Left lung (tissue), 4 donors: ENCODE measurements at regions not wholly inside any gene's neighbourhood (a gene's known extent, or its start where the extent isn't known, plus 50 kb on each side); places are given as distances from the start of the nearest gene placed in this dataset.
A peak's percentile ranks its signal among the peaks of the same experiment; 100 is the strongest.

Source experiments
- ATAC-seq: fragments of 200-7000 bp; cut with Tn5 transposase; one replicate; pipeline ENCODE4 v1.9.1; 2020; ENCODE audit warnings: moderate library complexity
- DNase-seq, 4 donors: peaks; one replicate each; pipeline ENCODE4 v3.0.0-alpha.2; 2013 to 2020
- H3K27ac ChIP-seq, 2 donors: fragments of 200-600 bp; sonication (generic) in 1 of 2; one replicate each; pipeline versions ENCODE4 v1.5.0 to v1.8.0; 2020 to 2021
- H3K27me3 ChIP-seq, 2 donors: fragments of 200-600 bp; sonication (generic) in 1 of 2; one replicate each; pipeline versions ENCODE4 v1.5.0 to v1.8.0; 2020 to 2021
- H3K36me3 ChIP-seq, 2 donors: fragments of 200-600 bp; sonication (generic) in 1 of 2; one replicate each; pipeline versions ENCODE4 v1.5.0 to v1.8.0; 2020 to 2021
- H3K4me1 ChIP-seq, 2 donors: fragments of 200-600 bp; one replicate each; pipeline ENCODE4 v1.8.0; 2021
- H3K4me3 ChIP-seq, 2 donors: fragments of 200-600 bp; sonication (generic) in 1 of 2; one replicate each; pipeline versions ENCODE4 v1.5.0 to v1.8.0; 2020 to 2021; ENCODE audit warnings: mild to moderate bottlenecking in 1 of 2
- H3K9me3 ChIP-seq, 2 donors: fragments of 200-600 bp; sonication (generic) in 1 of 2; one replicate each; pipeline versions ENCODE4 v1.5.0 to v1.8.0; 2020 to 2021
- intact Hi-C, 2 donors: fragments of 100-400 bp; cut with DNase I; formaldehyde crosslinking; loops; one replicate each; pipeline versions ENCODE4 v1.11.2 to v1.14.2; 2022
- TF ChIP-seq, protein P1 (sequence below), 2 donors: fragments of 200-600 bp; sonication (generic) in 1 of 2; IDR thresholded peaks; one replicate each; pipeline versions ENCODE4 v1.5.0 to v1.8.0; 2021; ENCODE audit warnings: antibody characterized with exemption in 2 of 2
- donor health status: DM: no; HTN: yes; CAD: no.
- donor health status: DM: no; HTN: no; CAD: no.

DNA sequence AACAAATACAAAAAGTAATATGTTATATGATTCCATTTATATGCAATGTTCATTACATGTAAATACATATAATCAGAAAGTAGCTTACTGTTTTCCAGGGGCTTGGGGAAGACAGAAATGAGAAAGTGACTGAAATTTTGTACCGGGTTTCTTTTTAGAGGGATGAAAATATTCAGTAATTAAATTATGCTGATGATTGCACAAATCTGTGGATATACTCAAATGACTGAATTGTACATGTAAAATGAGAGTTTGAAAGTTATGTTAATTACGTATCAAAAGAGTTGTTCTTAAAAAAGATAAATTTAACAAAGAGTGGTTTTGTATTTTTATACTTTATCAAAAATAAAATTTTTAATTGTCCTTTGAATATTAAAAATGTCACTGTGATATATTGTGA is 856.3 kb downstream of the DSC3 start:
- Histone ChIP-seq H3K9me3 (peaks cover 0 to 13% of the 10 kb centered on the region in 2 donors), H3K4me1 (no peaks in the 10 kb centered on the region), H3K36me3 (no peaks in the 10 kb centered on the region), H3K27ac (no peak overlapping the region), H3K4me3 (no peak overlapping the region), H3K27me3 (no peaks in the 10 kb centered on the region)
- ATAC-seq (no peak), DNase-seq (no peak)
- TF ChIP-seq, protein P1, sequence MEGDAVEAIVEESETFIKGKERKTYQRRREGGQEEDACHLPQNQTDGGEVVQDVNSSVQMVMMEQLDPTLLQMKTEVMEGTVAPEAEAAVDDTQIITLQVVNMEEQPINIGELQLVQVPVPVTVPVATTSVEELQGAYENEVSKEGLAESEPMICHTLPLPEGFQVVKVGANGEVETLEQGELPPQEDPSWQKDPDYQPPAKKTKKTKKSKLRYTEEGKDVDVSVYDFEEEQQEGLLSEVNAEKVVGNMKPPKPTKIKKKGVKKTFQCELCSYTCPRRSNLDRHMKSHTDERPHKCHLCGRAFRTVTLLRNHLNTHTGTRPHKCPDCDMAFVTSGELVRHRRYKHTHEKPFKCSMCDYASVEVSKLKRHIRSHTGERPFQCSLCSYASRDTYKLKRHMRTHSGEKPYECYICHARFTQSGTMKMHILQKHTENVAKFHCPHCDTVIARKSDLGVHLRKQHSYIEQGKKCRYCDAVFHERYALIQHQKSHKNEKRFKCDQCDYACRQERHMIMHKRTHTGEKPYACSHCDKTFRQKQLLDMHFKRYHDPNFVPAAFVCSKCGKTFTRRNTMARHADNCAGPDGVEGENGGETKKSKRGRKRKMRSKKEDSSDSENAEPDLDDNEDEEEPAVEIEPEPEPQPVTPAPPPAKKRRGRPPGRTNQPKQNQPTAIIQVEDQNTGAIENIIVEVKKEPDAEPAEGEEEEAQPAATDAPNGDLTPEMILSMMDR (IDR thresholded peaks at IDR 0.05), result no peak
- intact Hi-C loops, result no loop called here

DNA sequence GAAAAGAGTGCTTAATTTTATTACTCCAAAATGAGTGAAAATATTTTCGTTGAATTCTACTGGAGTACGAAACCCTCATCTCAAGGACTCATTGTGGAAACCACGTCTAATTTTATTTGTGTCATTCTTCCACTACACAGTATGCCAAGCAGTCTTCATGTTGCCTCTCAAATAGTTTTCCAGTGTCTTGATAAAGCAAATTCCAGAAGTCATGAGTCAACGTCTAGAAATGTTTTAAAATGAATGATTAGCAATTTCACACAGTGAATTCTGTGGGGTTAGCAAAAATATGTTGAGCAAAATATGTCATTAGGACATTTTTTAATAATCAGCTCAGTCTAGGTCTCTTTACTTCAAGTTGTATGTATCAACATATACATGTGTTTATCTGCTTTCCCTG is 865.5 kb downstream of the DSC3 start:
- Histone ChIP-seq H3K27me3 (no peaks in the 10 kb centered on the region), H3K9me3 (peaks cover 0 to 17% of the 10 kb centered on the region in 2 donors), H3K4me1 (no peaks in the 10 kb centered on the region), H3K4me3 (no peak overlapping the region), H3K27ac (no peak overlapping the region), H3K36me3 (no peaks in the 10 kb centered on the region)
- DNase-seq, result no peak
- TF ChIP-seq, protein P1 (IDR thresholded peaks at IDR 0.05), result no peak
- no peak for ATAC-seq
- intact Hi-C loops, result no loop called here

DNA sequence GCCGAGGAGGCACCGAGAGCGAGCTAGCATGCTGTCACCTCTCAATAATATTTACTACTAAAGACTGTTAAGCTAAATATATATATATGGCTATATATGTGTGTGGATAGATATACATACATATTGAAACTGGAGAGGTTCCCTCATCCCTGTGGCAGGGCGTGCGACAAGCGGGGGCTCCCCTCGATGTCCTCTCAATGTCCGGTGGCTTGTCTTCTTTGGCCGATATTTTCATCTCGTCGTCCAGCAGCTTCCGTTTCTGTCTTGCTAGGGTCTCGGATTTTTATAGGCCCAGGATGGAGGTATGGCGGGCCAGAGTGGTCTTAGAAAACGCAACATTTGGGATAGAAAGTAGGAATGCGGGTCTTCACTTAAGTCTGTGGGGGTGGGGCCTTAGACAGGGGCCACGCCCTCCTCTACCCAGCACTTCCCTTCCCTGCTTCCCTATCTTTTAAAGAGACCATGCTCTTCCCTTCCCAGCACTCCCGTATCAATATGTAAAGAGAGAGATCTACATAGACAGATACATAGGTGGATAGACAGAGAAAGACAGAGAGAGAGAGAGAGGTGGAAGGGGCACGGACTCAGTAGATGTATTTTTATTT is 866.8 kb downstream of the DSC3 start:
- DNase-seq (no peak), ATAC-seq (no peak)
- no peaks in the 10 kb centered on the region for H3K27me3 ChIP-seq
- H3K36me3 ChIP-seq, result no peaks in the 10 kb centered on the region
- H3K4me1 ChIP-seq, result no peaks in the 10 kb centered on the region
- TF ChIP-seq, protein P1 (IDR thresholded peaks at IDR 0.05), result no peak
- intact Hi-C loops, result no loop called here
- H3K27ac ChIP-seq, result no peak overlapping the region
- H3K4me3 ChIP-seq, result no peak overlapping the region
- peaks cover 0 to 17% of the 10 kb centered on the region in 2 donors for H3K9me3 ChIP-seq

DNA sequence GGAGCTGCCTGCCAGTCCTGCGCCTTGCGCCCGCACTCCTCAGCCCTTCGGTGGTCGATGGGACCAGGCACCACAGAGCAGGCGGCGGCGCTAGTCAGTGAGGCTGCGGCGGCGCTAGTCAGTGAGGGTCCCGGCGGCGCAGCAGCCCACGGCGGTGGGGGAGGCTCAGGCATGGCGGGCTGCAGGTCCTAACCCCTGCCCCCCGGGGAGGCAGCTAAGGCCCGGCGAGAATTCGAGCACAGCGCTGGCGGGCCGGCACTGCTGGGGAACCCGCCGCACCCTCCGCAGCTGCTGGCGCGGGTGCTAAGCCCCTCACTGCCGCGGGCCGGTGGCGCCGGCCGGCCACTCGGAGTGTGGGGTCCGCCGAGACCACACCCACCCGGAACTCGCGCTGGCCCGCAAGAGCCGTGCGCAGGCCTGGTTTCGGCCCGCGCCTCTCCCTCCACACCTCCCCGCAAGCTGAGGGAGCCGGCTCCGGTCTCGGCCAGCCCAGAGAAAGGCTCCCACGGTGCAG is 867.4 kb downstream of the DSC3 start:
- Histone ChIP-seq H3K27me3 (no peaks in the 10 kb centered on the region), H3K4me3 (no peak overlapping the region), H3K9me3 (peaks cover 0 to 17% of the 10 kb centered on the region in 2 donors), H3K36me3 (no peaks in the 10 kb centered on the region), H3K4me1 (no peaks in the 10 kb centered on the region), H3K27ac (no peak overlapping the region)
- intact Hi-C loops, result no loop called here
- TF ChIP-seq, protein P1 (IDR thresholded peaks at IDR 0.05), result no peak
- DNase-seq (peak in 1 of 4 donors; percentile 76), ATAC-seq (no peak)

DNA sequence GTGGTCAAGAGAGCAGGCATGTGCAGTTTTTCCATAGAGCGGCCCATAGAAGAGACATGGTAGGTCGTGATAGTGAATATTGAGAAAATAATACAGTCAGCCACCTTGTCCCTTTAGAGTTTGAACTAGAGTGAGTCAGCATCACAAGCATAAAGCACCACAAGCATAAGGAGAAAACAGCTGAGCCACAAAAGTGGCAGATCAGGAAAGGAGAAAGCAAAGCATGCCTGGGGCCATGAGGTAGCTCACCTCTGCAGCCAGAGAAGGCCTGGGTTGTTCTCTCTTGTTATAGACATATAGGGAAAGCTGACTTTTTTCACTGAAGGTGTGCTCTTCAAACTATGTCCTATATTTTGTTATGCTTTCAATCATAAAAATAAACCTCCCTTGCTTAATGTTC is 879.0 kb downstream of the DSC3 start:
- ATAC-seq, result no peak
- intact Hi-C loops, result no loop called here

More for the DNA sequence above, 879.0 kb downstream of the DSC3 start:
- no peaks in the 10 kb centered on the region for H3K4me1 ChIP-seq
- DNase-seq, result no peak
- no peak overlapping the region for H3K27ac ChIP-seq
- no peaks in the 10 kb centered on the region for H3K36me3 ChIP-seq
- H3K27me3 ChIP-seq, result no peaks in the 10 kb centered on the region
- no peaks in the 10 kb centered on the region for H3K9me3 ChIP-seq
- TF ChIP-seq, protein P1 (IDR thresholded peaks at IDR 0.05), result no peak
- no peak overlapping the region for H3K4me3 ChIP-seq
